ENCODE measurements at regions not wholly inside any gene's neighbourhood (a gene's known extent, or its start where the extent isn't known, plus 50 kb on each side); places are given as distances from the start of the nearest gene placed in this dataset.

DNA sequence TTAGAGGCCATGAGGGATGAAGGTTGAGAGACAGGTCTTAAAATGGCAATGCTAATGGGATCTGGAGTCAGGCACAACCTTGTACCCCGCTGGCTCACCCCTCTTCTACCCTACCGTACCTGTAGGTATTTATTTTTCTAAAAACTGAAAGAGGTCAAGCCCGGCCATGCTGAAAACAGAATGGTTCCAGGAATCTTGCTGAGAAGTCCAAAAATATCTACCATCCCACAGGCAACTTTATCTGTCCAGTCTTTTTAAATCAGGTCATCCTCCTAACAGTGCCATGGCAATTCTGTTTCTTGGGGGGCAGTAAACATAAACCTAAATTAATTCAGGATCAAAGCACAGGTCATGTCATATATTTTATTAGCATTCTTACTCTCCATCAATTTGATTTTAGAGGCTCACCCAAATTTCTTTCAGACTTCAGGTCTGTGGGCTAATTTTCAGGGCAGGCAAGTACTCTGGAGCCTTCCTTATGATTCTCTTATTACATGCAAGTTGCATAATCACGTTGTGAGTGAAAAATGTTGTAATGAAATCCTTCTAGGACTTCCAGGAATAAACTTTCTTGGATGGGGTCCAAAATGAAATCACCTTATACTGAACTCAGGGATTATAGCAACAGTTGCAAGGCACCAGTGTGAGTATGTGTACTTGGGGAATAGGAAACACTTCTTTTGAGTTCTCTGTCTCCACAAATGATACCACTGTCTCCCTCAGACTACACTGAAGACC is 102.7 kb upstream of the NREP start:
- intact Hi-C loops (cut with DNase I): no loop called here
- Histone ChIP-seq H3K4me1 (no peaks in the 10 kb centered on the region), H3K27me3 (no peaks in the 10 kb centered on the region), H3K27ac (no peak overlapping the region), H3K9me3 (no peaks in the 10 kb centered on the region), H3K36me3 (replicated peaks in 1 of 2; ENCODE audit: insufficient read depth in 1 of 2, low read depth in 2 of 2) (no peaks in the 10 kb centered on the region), H3K4me3 (no peak overlapping the region)
- DNase-seq (no peak), ATAC-seq (peak; percentile 24)
- WGBS, 2 donors: 68 to 71% methylated on average over 4 of the region's 4 CpGs
- no peak for TF ChIP-seq POLR2A (IDR thresholded peaks at IDR 0.05)
- TF ChIP-seq, protein P1, sequence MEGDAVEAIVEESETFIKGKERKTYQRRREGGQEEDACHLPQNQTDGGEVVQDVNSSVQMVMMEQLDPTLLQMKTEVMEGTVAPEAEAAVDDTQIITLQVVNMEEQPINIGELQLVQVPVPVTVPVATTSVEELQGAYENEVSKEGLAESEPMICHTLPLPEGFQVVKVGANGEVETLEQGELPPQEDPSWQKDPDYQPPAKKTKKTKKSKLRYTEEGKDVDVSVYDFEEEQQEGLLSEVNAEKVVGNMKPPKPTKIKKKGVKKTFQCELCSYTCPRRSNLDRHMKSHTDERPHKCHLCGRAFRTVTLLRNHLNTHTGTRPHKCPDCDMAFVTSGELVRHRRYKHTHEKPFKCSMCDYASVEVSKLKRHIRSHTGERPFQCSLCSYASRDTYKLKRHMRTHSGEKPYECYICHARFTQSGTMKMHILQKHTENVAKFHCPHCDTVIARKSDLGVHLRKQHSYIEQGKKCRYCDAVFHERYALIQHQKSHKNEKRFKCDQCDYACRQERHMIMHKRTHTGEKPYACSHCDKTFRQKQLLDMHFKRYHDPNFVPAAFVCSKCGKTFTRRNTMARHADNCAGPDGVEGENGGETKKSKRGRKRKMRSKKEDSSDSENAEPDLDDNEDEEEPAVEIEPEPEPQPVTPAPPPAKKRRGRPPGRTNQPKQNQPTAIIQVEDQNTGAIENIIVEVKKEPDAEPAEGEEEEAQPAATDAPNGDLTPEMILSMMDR (IDR thresholded peaks at IDR 0.05): no peak

DNA sequence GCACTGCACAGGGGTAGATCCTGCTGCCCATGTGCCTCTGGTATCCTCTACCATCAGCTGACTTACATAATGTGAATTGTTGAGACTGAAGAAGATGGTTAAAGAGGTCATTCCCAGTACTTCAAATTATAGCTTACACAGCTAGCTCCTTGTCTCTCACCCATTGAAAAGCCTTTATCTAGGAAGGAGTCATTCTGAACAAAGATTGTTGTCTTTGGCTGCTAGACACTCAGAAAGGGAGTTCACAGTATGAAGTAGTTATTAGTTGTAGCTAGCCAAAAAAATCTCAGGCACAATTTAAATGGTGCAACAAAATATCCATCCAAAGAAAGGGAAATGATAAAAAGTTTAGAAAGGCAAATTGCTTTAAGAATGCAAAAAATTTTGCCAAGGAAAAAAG is 102.0 kb upstream of the NREP start:
- DNase-seq (no peak), ATAC-seq (no peak)
- intact Hi-C loops (cut with DNase I): no loop called here
- Histone ChIP-seq H3K36me3 (replicated peaks in 1 of 2; ENCODE audit: insufficient read depth in 1 of 2, low read depth in 2 of 2) (no peaks in the 10 kb centered on the region), H3K9me3 (no peaks in the 10 kb centered on the region), H3K27ac (no peak overlapping the region), H3K27me3 (no peaks in the 10 kb centered on the region), H3K4me1 (no peaks in the 10 kb centered on the region), H3K4me3 (no peak overlapping the region)
- no peak for TF ChIP-seq POLR2A (IDR thresholded peaks at IDR 0.05)
- TF ChIP-seq, protein P1 (IDR thresholded peaks at IDR 0.05): no peak

DNA sequence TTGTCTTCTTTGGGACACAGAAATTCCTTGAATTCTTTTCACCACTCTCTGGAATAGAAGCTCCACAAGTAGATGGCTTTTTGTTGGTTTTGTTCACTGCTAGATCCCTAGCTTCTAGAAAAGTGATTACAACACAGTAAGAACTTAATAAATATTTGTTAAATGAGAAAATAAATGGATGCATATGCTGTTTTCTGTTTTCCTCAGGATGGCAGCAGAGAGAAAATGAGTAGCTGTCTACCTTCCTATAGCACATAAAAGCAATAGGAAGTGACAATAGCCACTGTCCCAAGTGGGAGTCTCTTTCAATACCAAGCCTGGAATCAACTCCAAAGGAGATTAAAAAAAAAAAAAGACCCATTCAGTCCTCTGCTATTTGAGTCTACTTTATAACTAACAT is 100.6 kb upstream of the NREP start:
- ATAC-seq (no peak), DNase-seq (no peak)
- intact Hi-C loops (cut with DNase I): no loop called here
- H3K27ac ChIP-seq: no peak overlapping the region
- TF ChIP-seq POLR2A (IDR thresholded peaks at IDR 0.05): no peak
- TF ChIP-seq, protein P1 (IDR thresholded peaks at IDR 0.05): no peak
- no peaks in the 10 kb centered on the region for H3K36me3 ChIP-seq (replicated peaks in 1 of 2; ENCODE audit: insufficient read depth in 1 of 2, low read depth in 2 of 2)
- H3K4me1 ChIP-seq: no peaks in the 10 kb centered on the region
- no peaks in the 10 kb centered on the region for H3K9me3 ChIP-seq
- no peak overlapping the region for H3K4me3 ChIP-seq
- H3K27me3 ChIP-seq: no peaks in the 10 kb centered on the region

DNA sequence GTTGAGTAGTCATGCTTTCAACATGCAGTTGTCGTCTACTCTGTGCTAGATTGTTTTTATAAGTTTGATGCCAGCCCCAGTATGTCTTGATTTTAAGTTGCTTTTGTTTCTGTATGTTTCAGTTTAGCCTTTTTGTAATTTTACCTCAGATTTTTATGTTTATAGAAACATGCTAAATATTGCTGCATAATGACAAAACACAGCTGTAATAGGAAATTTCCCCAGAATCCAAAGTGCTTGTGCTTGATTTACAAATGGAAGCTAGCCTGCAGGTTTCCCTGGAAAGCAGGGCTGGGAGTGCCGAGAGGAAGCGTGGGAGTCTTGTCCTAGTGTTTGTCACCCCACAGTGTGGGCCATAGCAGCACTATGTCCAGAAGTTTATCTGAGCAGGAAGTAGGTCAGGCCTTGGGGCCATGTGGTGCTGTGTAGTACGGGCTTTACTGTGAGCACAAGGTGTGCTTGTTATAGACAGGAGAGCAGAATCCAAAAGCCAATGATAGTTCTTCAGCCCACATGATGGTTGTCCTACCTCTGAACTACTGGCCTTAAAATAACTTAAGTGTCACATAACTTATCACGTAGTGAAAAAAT is 100.0 kb upstream of the NREP start:
- no peaks in the 10 kb centered on the region for H3K4me1 ChIP-seq
- TF ChIP-seq, protein P1 (IDR thresholded peaks at IDR 0.05): no peak
- no peak for TF ChIP-seq POLR2A (IDR thresholded peaks at IDR 0.05)
- ATAC-seq: no peak
- 84 to 91% methylated on average over 5 of the region's 5 CpGs for WGBS, 2 donors
- no peak overlapping the region for H3K4me3 ChIP-seq
- no peaks in the 10 kb centered on the region for H3K27me3 ChIP-seq
- peak in 1 of 4 donors; percentile 12 for DNase-seq
- no peaks in the 10 kb centered on the region for H3K36me3 ChIP-seq (replicated peaks in 1 of 2; ENCODE audit: insufficient read depth in 1 of 2, low read depth in 2 of 2)
- no peak overlapping the region for H3K27ac ChIP-seq
- intact Hi-C loops (cut with DNase I): no loop called here
- H3K9me3 ChIP-seq: no peaks in the 10 kb centered on the region

DNA sequence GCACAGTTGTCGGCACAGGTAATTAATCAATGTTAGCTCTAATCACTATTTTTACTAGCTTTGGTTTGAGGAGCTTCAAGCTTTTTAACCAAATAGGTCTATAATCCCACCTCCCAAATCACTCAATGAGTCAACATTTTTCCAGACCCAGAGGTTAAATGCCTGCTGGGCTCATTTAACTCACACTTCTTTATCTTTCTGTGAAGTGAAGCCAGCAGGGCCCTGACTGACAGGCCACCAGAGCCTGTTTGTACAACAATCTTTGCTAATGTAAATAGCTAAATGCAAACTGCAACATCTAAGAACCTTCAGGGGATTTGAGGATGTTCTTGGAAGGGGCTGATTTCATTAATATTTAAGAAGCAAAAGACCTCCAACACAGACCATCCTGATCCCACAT is 98.4 kb upstream of the NREP start:
- 17 to 29% methylated on average over 1 of the region's 1 CpG for WGBS, 2 donors
- no peaks in the 10 kb centered on the region for H3K36me3 ChIP-seq (replicated peaks in 1 of 2; ENCODE audit: insufficient read depth in 1 of 2, low read depth in 2 of 2)
- no peaks in the 10 kb centered on the region for H3K4me1 ChIP-seq
- no peak for ATAC-seq
- H3K9me3 ChIP-seq: no peaks in the 10 kb centered on the region
- H3K27me3 ChIP-seq: no peaks in the 10 kb centered on the region
- peak in 2 of 4 donors; percentile 19 to 49 for DNase-seq
- intact Hi-C loops (cut with DNase I): no loop called here
- H3K4me3 ChIP-seq: no peak overlapping the region
- TF ChIP-seq, protein P1 (IDR thresholded peaks at IDR 0.05): no peak
- no peak overlapping the region for H3K27ac ChIP-seq
